Heart left ventricle (tissue), 16 donors: ENCODE measurements at regions not wholly inside any gene's neighbourhood (a gene's known extent, or its start where the extent isn't known, plus 50 kb on each side); places are given as distances from the start of the nearest gene placed in this dataset.

Experiments
- ATAC-seq, 4 donors: fragments of 200-7000 bp; cut with Tn5 transposase; one replicate each; pipeline ENCODE4 v1.9.1; 2020 to 2022; ENCODE audit warnings: moderate library complexity in 4 of 4, mild to moderate bottlenecking in 3 of 4, moderate number of reproducible peaks in 1 of 4
- DNase-seq, 5 donors: peaks; one replicate each; pipeline ENCODE4 v3.0.0-alpha.2; 2020
- H3K27ac ChIP-seq, 12 donors: fragments of 200-600 bp; sonication (generic) in 4 of 12; one replicate each; pipeline versions ENCODE4 v1.5.0 to v1.8.0; 2016 to 2022; ENCODE audit warnings: mild to moderate bottlenecking in 2 of 12
- H3K27me3 ChIP-seq, 9 donors: fragments of 200-600 bp; sonication (generic) in 2 of 9; one replicate each; pipeline versions ENCODE4 v1.5.1 to v1.8.0; 2016 to 2022; ENCODE audit warnings: mild to moderate bottlenecking in 3 of 9
- H3K36me3 ChIP-seq, 9 donors: fragments of 200-600 bp; sonication (generic) in 2 of 9; one replicate each; pipeline versions ENCODE4 v1.5.0 to v1.8.0; 2018 to 2022; ENCODE audit warnings: mild to moderate bottlenecking in 2 of 9
- H3K4me1 ChIP-seq, 12 donors: fragments of 200-600 bp; sonication (generic) in 4 of 12; one replicate each; pipeline versions ENCODE4 v1.5.0 to v1.8.0; 2016 to 2022; ENCODE audit warnings: mild to moderate bottlenecking in 3 of 12
- H3K4me3 ChIP-seq, 12 donors: fragments of 200-600 bp; sonication (generic) in 4 of 12; one replicate each; pipeline versions ENCODE4 v1.5.0 to v1.8.0; 2017 to 2022; ENCODE audit warnings: mild to moderate bottlenecking in 9 of 12, moderate library complexity in 4 of 12
- H3K9me3 ChIP-seq, 12 donors: fragments of 200-600 bp; sonication (generic) in 4 of 12; one replicate each; pipeline versions ENCODE4 v1.5.0 to v1.8.0; 2016 to 2022; ENCODE audit warnings: mild to moderate bottlenecking in 1 of 12
- CTCF ChIP-seq, 12 donors: fragments of 200-600 bp; sonication (generic) in 4 of 12; IDR thresholded peaks; one replicate each; pipeline versions ENCODE4 v1.5.0 to v1.8.0; 2018 to 2022; ENCODE audit warnings: antibody characterized with exemption in 12 of 12, mild to moderate bottlenecking in 5 of 12
- POLR2A ChIP-seq, 2 donors: fragments of 450-650 bp; IDR thresholded peaks; one replicate each; pipeline ENCODE4 v1.6.1; 2017; ENCODE audit warnings: antibody characterized with exemption in 2 of 2, mild to moderate bottlenecking in 2 of 2, moderate library complexity in 2 of 2
- WGBS, 4 donors: extraction: QIAGEN DNeasy Blood & Tissue Kit in 2 of 4; methylation state at CpG; one replicate each; pipeline versions ENCODE4 v1.1.5 to v1.1.7; 2013 to 2018; 5-methylcytosine and 5-hydroxymethylcytosine counted together
- intact Hi-C, 10 donors: fragments of 100-400 bp; cut with DNase I; formaldehyde crosslinking; loops; one replicate each; pipeline versions ENCODE4 v1.11.1 to v1.14.2; 2022
- donor health status: ischemic (EF 13 %, LVEDD 7.1; RV severe dilation, severe dysfunction).
- donor health status: healthy with polysubstance abuse.
- donor health status: DM: no; HTN: yes; CAD: no.
- donor health status: DM: no; HTN: no; CAD: no.
- donor health status: ischemic (EF 25% LVEDD 6.9; RV normal size, moderate dysfunction).
- donor health status: ischemic (EF 25% LVEDD 5.7; RV mildly dilated, moderate dysfunction).
- donor health status: healthy.
- donor health status: DM: yes; HTN: yes; CAD: no.
- donor health status: ischemic (EF 35%, LVEDD 5.7; RV mildly dilated, moderate dysfunction).
- donor health status: nonischemic (EF 11% LVEDD 7.7; RV severe dilation, severe dysfunction).
- donor health status: DM: yes; HTN: yes; CAD: no.
- donor health status: PGD.
- donor health status: ischemic (EF 29% LVEDD 5.4; RV normal size, mild dysfunction).
- donor health status: nonischemic (EF 23%, LVEDD 6.1; RV moderate dilation, normal function).

GRCh38 chr2:75798569-75798968 lies 87.9 kb upstream of the GCFC2 start:
- Histone ChIP-seq H3K27me3 (peaks cover 0 to 3% (median 0%) of the 10 kb centered on the region in 9 donors), H3K9me3 (no peaks in the 10 kb centered on the region), H3K4me1 (no peaks in the 10 kb centered on the region), H3K27ac (no peak overlapping the region), H3K4me3 (no peak overlapping the region), H3K36me3 (no peaks in the 10 kb centered on the region)
- DNase-seq (no peak), ATAC-seq (no peak)
- 65 to 86% (median 71%) methylated on average over 4 of the region's 4 CpGs for WGBS, 4 donors
- intact Hi-C loops, result loop anchor here in 1 of 10 donors (10.0 kb wide), 1 partner anchor 796 kb away; no protein-coding TSS in a partner anchor
- TF ChIP-seq CTCF (IDR thresholded peaks at IDR 0.05) (no peak), POLR2A (IDR thresholded peaks at IDR 0.05) (no peak)

DNA sequence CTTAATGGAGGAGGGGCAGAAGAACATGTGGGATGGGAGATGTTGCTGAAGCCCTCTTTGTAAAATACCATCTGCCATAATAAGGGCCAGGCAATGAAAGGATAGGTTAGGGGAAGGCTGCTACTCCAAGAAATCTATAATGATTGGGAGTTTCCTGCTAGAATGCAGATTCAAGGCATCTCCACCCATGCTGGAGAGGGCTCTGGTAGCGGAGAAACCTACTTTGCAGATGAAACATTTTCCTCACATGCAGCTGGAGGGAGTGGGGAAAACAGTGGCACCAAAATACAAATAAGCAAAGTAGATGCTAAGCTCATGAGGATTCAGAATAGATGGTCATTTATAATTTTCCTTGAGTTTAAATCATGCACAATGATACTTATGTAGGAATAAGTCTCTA lies 82.3 kb upstream of the GCFC2 start:
- WGBS, 4 donors, result 86 to 95% (median 89%) methylated on average over 1 of the region's 1 CpG

DNA sequence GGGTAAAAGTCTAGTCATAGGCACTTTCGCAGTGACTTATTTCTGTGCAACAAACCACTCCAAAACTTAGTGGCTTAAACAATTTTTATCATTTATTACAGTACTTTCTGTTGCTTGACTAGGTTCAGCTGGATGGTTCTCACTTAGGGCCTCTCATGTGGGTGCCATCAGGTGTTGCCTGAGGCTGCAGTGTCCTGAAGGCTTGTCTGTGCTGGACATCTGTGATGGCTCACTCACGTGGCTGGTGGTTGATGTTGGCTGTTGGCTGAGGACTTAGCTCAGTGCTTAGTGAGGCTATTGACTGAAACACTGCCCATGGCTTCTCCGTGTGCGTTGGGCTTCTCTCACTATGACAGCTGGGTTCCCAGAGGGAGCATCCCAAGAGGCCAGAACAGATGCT lies 81.4 kb upstream of the GCFC2 start:
- H3K9me3 ChIP-seq, result no peaks in the 10 kb centered on the region
- H3K27me3 ChIP-seq, result peaks cover 0 to 3% (median 0%) of the 10 kb centered on the region in 9 donors
- 85 to 87% (median 86%) methylated on average over 4 of the region's 4 CpGs for WGBS, 4 donors
- DNase-seq (no peak), ATAC-seq (no peak)
- H3K4me3 ChIP-seq, result no peak overlapping the region
- no peak for TF ChIP-seq POLR2A (IDR thresholded peaks at IDR 0.05)
- TF ChIP-seq CTCF (IDR thresholded peaks at IDR 0.05), result no peak
- H3K27ac ChIP-seq, result no peak overlapping the region
- H3K4me1 ChIP-seq, result peaks cover 0 to 5% (median 0%) of the 10 kb centered on the region in 12 donors
- no peaks in the 10 kb centered on the region for H3K36me3 ChIP-seq
- intact Hi-C loops, result loop anchor here in 1 of 10 donors (10.0 kb wide), 1 partner anchor 803 kb away; no protein-coding TSS in a partner anchor

More for the DNA sequence above, 82.3 kb upstream of the GCFC2 start:
- H3K4me3 ChIP-seq, result no peak overlapping the region
- peaks cover 0 to 3% (median 0%) of the 10 kb centered on the region in 9 donors for H3K27me3 ChIP-seq
- ATAC-seq, result no peak
- no peaks in the 10 kb centered on the region for H3K36me3 ChIP-seq
- intact Hi-C loops, result loop anchor here in 1 of 10 donors (10.0 kb wide), 1 partner anchor 802 kb away; no protein-coding TSS in a partner anchor
- TF ChIP-seq POLR2A (IDR thresholded peaks at IDR 0.05) (no peak), CTCF (IDR thresholded peaks at IDR 0.05) (no peak)
- peaks cover 0 to 5% (median 0%) of the 10 kb centered on the region in 12 donors for H3K4me1 ChIP-seq
- no peak for DNase-seq
- H3K27ac ChIP-seq, result no peak overlapping the region
- H3K9me3 ChIP-seq, result no peaks in the 10 kb centered on the region

- no peak overlapping the region for H3K27ac ChIP-seq
- no peak for ATAC-seq
- no peak for TF ChIP-seq CTCF (IDR thresholded peaks at IDR 0.05)
- no peak for TF ChIP-seq POLR2A (IDR thresholded peaks at IDR 0.05)
- no peak for DNase-seq
- H3K9me3 ChIP-seq, result no peaks in the 10 kb centered on the region
- no peak overlapping the region for H3K4me3 ChIP-seq
- intact Hi-C loops, result loop anchor here in 1 of 10 donors (10.0 kb wide), 1 partner anchor 804 kb away; no protein-coding TSS in a partner anchor
- 85 to 93% (median 89%) methylated on average over 1 of the region's 1 CpG for WGBS, 4 donors
- peaks cover 0 to 5% (median 0%) of the 10 kb centered on the region in 12 donors for H3K4me1 ChIP-seq
- peaks cover 0 to 3% (median 0%) of the 10 kb centered on the region in 9 donors for H3K27me3 ChIP-seq
- H3K36me3 ChIP-seq, result no peaks in the 10 kb centered on the region
Observed at GRCh38 chr2:75790814-75791467, 80.2 kb upstream of the GCFC2 start.
